ENCODE measurements at regions not wholly inside any gene's neighbourhood (a gene's known extent, or its start where the extent isn't known, plus 50 kb on each side); places are given as distances from the start of the nearest gene placed in this dataset.

DNA sequence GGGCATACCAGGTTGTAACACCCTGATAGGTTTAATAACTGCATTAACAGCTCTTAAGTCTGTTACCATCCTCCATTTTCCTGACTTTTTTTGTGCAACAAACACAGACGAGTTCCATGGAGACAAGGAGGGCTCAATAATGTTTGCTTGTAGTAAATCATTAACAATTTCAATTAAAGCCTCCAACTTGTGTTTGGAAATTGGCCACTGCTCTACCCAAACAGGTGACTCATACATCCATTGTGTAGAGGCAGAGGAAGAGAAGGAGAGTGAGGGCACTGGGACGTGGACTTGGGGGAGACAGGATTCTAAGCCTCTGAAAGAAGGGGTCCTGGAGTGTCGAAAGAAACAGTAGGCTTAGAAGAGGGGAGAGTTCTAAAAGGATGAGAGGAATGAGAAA, 213.6 kb upstream of the KCNN2 start:
- no peak for TF ChIP-seq ZFX (IDR thresholded peaks at IDR 0.05; ENCODE audit: borderline replicate concordance)
- no peak for TF ChIP-seq CTCF (IDR thresholded peaks at IDR 0.05)
- H3K27ac ChIP-seq, result peak overlapping the region; percentile 42

GRCh38 chr5:114148728-114149127, 213.1 kb upstream of the KCNN2 start:
- H3K27ac ChIP-seq, result peak overlapping the region; percentile 42

- H3K27ac ChIP-seq, result no peak overlapping the region
- no peak for TF ChIP-seq ZFX (IDR thresholded peaks at IDR 0.05; ENCODE audit: borderline replicate concordance)
- TF ChIP-seq CTCF (IDR thresholded peaks at IDR 0.05), result no peak
Measured at GRCh38 chr5:114152656-114153360, 209.1 kb upstream of the KCNN2 start.

- no peak overlapping the region for H3K27ac ChIP-seq
- TF ChIP-seq CTCF (IDR thresholded peaks at IDR 0.05) (no peak), ZFX (IDR thresholded peaks at IDR 0.05; ENCODE audit: borderline replicate concordance) (no peak)
Measured at GRCh38 chr5:114153392-114153791, 208.5 kb upstream of the KCNN2 start.

GRCh38 chr5:114153833-114154232, 208.0 kb upstream of the KCNN2 start:
- TF ChIP-seq CTCF (IDR thresholded peaks at IDR 0.05) (no peak), ZFX (IDR thresholded peaks at IDR 0.05; ENCODE audit: borderline replicate concordance) (no peak)

DNA sequence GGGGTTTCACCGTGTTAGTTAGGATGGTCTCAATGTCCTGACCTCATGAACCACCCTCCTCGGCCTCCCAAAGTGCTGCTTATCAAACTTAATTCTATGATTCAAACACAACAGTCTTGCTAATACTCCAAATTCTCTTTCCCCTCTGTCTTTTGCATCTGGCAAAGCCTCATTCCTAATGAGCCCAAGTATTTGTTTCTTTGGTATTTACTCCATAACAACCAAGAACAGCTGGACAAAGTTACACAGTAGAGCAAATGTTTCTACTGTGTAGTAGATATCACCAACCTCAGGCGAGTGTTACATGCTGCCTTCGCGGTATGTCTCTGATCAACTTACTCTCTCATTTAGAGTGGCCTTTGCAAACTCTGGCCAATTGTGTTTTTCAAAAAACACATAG, 195.8 kb upstream of the KCNN2 start:
- H3K27ac ChIP-seq, result no peak overlapping the region
- TF ChIP-seq CTCF (IDR thresholded peaks at IDR 0.05), result no peak
- TF ChIP-seq ZFX (IDR thresholded peaks at IDR 0.05; ENCODE audit: borderline replicate concordance), result no peak

More at GRCh38 chr5:114153833-114154232, 208.0 kb upstream of the KCNN2 start:
- no peak overlapping the region for H3K27ac ChIP-seq

DNA sequence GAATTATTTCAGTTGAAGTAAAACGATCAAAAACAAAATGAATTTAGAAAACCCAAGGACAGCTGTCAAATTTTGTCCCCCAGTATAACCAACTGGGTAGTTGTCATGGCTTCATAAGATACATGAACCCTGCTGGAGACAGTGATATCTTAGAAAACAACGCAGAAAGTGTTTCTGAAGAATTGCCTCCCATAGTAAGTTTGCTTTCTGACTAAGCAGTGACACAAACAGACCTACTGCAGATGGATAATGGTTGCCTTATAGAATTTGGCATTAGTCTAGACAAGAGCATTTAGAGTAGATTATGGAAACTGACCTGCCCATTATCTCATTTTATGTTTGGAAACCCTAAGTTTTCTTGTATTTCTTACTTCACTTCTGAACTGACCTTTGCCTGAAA, 187.7 kb upstream of the KCNN2 start:
- TF ChIP-seq CTCF (IDR thresholded peaks at IDR 0.05), result no peak
- no peak for TF ChIP-seq ZFX (IDR thresholded peaks at IDR 0.05; ENCODE audit: borderline replicate concordance)
- no peak overlapping the region for H3K27ac ChIP-seq

DNA sequence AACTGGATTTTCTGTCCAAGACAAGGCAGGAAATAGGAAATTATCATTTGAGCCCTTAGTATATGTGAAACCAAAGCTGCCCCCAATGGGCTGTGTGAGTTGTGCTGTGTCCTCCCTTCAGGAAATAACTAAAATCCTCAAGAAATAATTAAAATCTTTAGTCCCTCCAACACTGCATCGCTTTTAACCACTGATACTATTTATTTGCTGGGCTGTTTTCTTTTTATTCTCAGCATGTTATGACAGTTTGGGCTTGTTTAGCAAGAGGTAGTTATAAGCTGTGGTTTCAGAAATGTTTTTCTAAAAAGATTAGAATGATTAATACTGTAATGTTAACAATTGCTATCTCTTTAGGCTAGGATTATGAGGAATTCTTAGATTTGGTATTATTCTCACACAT, 187.0 kb upstream of the KCNN2 start:
- no peak for TF ChIP-seq ZFX (IDR thresholded peaks at IDR 0.05; ENCODE audit: borderline replicate concordance)
- no peak for TF ChIP-seq CTCF (IDR thresholded peaks at IDR 0.05)
- H3K27ac ChIP-seq, result no peak overlapping the region
